ENCODE measurements at regions not wholly inside any gene's neighbourhood (a gene's known extent, or its start where the extent isn't known, plus 50 kb on each side); places are given as distances from the start of the nearest gene placed in this dataset.
A peak's percentile ranks its signal among the peaks of the same experiment; 100 is the strongest.

DNA sequence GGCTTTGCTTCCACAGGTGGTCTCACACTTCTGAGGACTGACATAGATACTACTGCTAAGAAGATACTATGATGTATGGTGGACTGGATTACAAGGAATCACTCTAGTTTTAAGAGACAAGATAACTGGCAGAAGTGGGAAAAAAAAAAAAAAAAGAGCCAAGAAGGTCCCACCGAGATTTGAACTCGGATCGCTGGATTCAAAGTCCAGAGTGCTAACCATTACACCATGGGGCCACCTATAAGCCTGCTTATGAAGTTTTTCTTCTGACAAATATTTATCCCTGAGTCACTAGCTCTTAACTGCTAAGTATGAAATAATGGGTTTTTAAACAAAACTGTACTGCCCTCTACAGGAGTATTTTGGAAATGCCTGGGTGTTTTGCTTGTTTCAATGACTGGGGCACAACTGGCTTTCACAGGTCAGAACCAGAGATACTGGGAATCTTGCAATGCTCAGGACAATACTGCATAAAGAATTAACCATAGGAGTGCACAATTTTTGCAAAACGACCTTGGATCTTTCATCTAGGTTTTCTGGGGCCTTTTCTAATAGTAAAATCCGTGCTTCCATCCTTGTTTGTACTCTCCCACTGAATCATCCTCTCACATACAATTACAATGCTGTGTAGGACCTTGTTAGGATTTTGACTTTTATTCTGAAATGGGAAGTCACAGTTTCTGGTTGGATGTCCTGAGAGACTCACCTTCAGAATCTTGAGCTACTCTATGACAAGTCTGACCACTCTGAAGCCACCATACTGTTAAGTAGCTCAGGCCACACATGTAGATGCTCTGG lies 116.3 kb downstream of the OR2B2 start (continued):
- no peak for TF ChIP-seq RBM39 (IDR thresholded peaks at IDR 0.05; ENCODE audit: low read depth, low read length, poor library complexity, severe bottlenecking)
- TF ChIP-seq XRCC5 (optimal IDR thresholded peaks at IDR 0.05; ENCODE audit: low read length), result no peak
- TF ChIP-seq ZNF350 (CRISPR knock-in tag; IDR thresholded peaks at IDR 0.05; ENCODE audit: borderline replicate concordance, low read depth), result no peak
- TF ChIP-seq MTF2 (CRISPR knock-in tag; IDR thresholded peaks at IDR 0.05; ENCODE audit: borderline replicate concordance), result no peak
- no peak for TF ChIP-seq ZNF530 (CRISPR knock-in tag; IDR thresholded peaks at IDR 0.05; ENCODE audit: low read depth)
- TF ChIP-seq ZNF256 (CRISPR knock-in tag; conservative IDR thresholded peaks at IDR 0.05), result no peak
- TF ChIP-seq ZFX (CRISPR knock-in tag; IDR thresholded peaks at IDR 0.05; ENCODE audit: low read depth), result no peak
- TF ChIP-seq, protein P1, sequence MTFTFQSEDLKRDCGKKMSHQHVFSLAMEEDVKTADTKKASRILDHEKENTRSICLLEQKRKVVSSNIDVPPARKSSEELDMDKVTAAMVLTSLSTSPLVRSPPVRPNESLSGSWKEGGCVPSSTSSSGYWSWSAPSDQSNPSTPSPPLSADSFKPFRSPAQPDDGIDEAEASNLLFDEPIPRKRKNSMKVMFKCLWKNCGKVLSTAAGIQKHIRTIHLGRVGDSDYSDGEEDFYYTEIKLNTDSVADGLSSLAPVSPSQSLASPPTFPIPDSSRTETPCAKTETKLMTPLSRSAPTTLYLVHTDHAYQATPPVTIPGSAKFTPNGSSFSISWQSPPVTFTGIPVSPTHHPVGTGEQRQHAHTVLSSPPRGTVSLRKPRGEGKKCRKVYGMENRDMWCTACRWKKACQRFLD (CRISPR knock-in tag; IDR thresholded peaks at IDR 0.05; ENCODE audit: borderline replicate concordance), result no peak
- TF ChIP-seq, protein P2, sequence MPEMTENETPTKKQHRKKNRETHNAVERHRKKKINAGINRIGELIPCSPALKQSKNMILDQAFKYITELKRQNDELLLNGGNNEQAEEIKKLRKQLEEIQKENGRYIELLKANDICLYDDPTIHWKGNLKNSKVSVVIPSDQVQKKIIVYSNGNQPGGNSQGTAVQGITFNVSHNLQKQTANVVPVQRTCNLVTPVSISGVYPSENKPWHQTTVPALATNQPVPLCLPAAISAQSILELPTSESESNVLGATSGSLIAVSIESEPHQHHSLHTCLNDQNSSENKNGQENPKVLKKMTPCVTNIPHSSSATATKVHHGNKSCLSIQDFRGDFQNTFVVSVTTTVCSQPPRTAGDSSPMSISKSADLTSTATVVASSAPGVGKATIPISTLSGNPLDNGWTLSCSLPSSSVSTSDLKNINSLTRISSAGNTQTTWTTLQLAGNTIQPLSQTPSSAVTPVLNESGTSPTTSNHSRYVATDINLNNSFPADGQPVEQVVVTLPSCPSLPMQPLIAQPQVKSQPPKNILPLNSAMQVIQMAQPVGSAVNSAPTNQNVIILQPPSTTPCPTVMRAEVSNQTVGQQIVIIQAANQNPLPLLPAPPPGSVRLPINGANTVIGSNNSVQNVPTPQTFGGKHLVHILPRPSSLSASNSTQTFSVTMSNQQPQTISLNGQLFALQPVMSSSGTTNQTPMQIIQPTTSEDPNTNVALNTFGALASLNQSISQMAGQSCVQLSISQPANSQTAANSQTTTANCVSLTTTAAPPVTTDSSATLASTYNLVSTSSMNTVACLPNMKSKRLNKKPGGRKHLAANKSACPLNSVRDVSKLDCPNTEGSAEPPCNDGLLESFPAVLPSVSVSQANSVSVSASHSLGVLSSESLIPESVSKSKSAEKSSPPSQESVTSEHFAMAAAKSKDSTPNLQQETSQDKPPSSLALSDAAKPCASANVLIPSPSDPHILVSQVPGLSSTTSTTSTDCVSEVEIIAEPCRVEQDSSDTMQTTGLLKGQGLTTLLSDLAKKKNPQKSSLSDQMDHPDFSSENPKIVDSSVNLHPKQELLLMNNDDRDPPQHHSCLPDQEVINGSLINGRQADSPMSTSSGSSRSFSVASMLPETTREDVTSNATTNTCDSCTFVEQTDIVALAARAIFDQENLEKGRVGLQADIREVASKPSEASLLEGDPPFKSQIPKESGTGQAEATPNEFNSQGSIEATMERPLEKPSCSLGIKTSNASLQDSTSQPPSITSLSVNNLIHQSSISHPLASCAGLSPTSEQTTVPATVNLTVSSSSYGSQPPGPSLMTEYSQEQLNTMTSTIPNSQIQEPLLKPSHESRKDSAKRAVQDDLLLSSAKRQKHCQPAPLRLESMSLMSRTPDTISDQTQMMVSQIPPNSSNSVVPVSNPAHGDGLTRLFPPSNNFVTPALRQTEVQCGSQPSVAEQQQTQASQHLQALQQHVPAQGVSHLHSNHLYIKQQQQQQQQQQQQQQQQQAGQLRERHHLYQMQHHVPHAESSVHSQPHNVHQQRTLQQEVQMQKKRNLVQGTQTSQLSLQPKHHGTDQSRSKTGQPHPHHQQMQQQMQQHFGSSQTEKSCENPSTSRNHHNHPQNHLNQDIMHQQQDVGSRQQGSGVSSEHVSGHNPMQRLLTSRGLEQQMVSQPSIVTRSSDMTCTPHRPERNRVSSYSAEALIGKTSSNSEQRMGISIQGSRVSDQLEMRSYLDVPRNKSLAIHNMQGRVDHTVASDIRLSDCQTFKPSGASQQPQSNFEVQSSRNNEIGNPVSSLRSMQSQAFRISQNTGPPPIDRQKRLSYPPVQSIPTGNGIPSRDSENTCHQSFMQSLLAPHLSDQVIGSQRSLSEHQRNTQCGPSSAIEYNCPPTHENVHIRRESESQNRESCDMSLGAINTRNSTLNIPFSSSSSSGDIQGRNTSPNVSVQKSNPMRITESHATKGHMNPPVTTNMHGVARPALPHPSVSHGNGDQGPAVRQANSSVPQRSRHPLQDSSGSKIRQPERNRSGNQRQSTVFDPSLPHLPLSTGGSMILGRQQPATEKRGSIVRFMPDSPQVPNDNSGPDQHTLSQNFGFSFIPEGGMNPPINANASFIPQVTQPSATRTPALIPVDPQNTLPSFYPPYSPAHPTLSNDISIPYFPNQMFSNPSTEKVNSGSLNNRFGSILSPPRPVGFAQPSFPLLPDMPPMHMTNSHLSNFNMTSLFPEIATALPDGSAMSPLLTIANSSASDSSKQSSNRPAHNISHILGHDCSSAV (CRISPR knock-in tag; IDR thresholded peaks at IDR 0.05; ENCODE audit: borderline replicate concordance), result no peak
- TF ChIP-seq, protein P3, sequence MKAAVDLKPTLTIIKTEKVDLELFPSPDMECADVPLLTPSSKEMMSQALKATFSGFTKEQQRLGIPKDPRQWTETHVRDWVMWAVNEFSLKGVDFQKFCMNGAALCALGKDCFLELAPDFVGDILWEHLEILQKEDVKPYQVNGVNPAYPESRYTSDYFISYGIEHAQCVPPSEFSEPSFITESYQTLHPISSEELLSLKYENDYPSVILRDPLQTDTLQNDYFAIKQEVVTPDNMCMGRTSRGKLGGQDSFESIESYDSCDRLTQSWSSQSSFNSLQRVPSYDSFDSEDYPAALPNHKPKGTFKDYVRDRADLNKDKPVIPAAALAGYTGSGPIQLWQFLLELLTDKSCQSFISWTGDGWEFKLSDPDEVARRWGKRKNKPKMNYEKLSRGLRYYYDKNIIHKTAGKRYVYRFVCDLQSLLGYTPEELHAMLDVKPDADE (CRISPR knock-in tag; IDR thresholded peaks at IDR 0.05), result no peak
- peak; percentile 23; the same call in 1 of the 2 replicates for TF ChIP-seq RARA (CRISPR knock-in tag; IDR thresholded peaks at IDR 0.05)

Measured in HepG2 (cell line).